ENCODE measurements at regions not wholly inside any gene's neighbourhood (a gene's known extent, or its start where the extent isn't known, plus 50 kb on each side); places are given as distances from the start of the nearest gene placed in this dataset.
"Not testable (repeated sequence)": the region's sequence is repeated elsewhere in the genome, so short reads cannot be mapped to it uniquely, and the experiment has no call there.

DNA sequence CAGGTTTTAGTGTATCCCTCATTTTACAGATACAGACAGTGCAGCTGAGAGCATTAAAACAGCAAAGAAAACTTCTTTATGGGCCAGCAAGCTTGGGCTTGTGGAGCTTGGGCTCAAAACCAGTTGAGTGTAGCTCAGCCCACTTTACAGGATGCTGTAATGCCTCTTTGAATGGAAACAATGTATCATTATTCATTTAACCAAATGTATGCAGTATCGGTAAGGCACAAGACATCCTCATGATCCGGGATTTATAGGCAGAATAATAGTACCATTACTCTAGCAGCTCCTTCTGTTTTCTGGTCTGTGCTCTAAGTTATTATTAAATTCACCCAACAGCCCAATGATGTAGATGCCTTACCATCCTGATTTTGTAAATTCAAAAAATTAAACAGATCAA, 575.1 kb upstream of the CDH7 start:
- ATAC-seq (ENCODE audit: insufficient read depth, low read depth) (no peak), DNase-seq (no peak)
- no peak for TF ChIP-seq EZH2 (IDR thresholded peaks at IDR 0.05; ENCODE audit: borderline replicate concordance, low read depth, low read length, severe bottlenecking)
- TF ChIP-seq, protein P1, sequence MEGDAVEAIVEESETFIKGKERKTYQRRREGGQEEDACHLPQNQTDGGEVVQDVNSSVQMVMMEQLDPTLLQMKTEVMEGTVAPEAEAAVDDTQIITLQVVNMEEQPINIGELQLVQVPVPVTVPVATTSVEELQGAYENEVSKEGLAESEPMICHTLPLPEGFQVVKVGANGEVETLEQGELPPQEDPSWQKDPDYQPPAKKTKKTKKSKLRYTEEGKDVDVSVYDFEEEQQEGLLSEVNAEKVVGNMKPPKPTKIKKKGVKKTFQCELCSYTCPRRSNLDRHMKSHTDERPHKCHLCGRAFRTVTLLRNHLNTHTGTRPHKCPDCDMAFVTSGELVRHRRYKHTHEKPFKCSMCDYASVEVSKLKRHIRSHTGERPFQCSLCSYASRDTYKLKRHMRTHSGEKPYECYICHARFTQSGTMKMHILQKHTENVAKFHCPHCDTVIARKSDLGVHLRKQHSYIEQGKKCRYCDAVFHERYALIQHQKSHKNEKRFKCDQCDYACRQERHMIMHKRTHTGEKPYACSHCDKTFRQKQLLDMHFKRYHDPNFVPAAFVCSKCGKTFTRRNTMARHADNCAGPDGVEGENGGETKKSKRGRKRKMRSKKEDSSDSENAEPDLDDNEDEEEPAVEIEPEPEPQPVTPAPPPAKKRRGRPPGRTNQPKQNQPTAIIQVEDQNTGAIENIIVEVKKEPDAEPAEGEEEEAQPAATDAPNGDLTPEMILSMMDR (IDR thresholded peaks at IDR 0.05; ENCODE audit: borderline replicate concordance, extremely low read depth, low read length, poor library complexity, severe bottlenecking) = no peak
- no peaks in the 10 kb centered on the region for H3K79me2 ChIP-seq (ENCODE audit: insufficient read depth, low read length)
- no peaks in the 10 kb centered on the region for H3K9me3 ChIP-seq (ENCODE audit: insufficient read depth, low read length, severe bottlenecking)
- no peak overlapping the region for H2AFZ ChIP-seq (ENCODE audit: low read depth, low read length)
- no peaks in the 10 kb centered on the region for H4K20me1 ChIP-seq (ENCODE audit: insufficient read depth, low read length)
- H3K4me1 ChIP-seq (ENCODE audit: insufficient read depth, low read length) = no peaks in the 10 kb centered on the region
- H3K4me3 ChIP-seq (ENCODE audit: low read depth in 1 of 2, low read length in 2 of 2) = no peak overlapping the region
- no peaks in the 10 kb centered on the region for H3K27me3 ChIP-seq (ENCODE audit: insufficient read depth, low read length, poor library complexity)
- H3K36me3 ChIP-seq (ENCODE audit: insufficient read depth, low read length) = no peaks in the 10 kb centered on the region
- H3K4me2 ChIP-seq (ENCODE audit: insufficient read depth, low read length) = no peak overlapping the region
- H3K27ac ChIP-seq (ENCODE audit: low read length) = no peak overlapping the region
- no peak overlapping the region for H3K9ac ChIP-seq (ENCODE audit: low read depth, low read length)

DNA sequence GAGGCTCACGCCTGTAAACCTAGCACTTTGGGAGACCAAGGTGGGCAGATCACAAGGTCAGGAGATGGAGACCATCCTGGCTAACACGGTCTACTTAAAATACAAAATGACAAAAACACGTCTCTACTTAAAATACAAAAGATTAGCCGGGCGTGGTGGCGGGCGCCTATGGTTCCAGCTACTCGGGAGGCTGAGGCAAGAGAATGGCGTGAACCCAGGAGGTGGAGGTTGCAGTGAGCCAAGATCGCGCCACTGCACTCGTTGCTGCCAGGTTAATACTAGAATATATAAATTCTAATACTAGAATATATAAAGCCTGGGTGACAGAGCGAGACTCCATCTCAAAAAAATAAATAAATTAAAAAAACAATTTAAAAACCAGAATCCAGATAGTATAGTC, 588.7 kb upstream of the CDH7 start:
- not testable (repeated sequence) for H3K4me3 ChIP-seq (ENCODE audit: low read depth in 1 of 2, low read length in 2 of 2); H3K36me3 ChIP-seq (ENCODE audit: insufficient read depth, low read length); ATAC-seq (ENCODE audit: insufficient read depth, low read depth); H3K79me2 ChIP-seq (ENCODE audit: insufficient read depth, low read length); H3K4me1 ChIP-seq (ENCODE audit: insufficient read depth, low read length); H3K9me3 ChIP-seq (ENCODE audit: insufficient read depth, low read length, severe bottlenecking); H3K9ac ChIP-seq (ENCODE audit: low read depth, low read length); H3K27ac ChIP-seq (ENCODE audit: low read length); DNase-seq; H3K4me2 ChIP-seq (ENCODE audit: insufficient read depth, low read length); H4K20me1 ChIP-seq (ENCODE audit: insufficient read depth, low read length); H3K27me3 ChIP-seq (ENCODE audit: insufficient read depth, low read length, poor library complexity); H2AFZ ChIP-seq (ENCODE audit: low read depth, low read length)

GRCh38 chr18:65146482-65147021, 604.3 kb upstream of the CDH7 start:
- H3K4me3 ChIP-seq (ENCODE audit: low read depth in 1 of 2, low read length in 2 of 2) = no peak overlapping the region
- no peaks in the 10 kb centered on the region for H4K20me1 ChIP-seq (ENCODE audit: insufficient read depth, low read length)
- no peak overlapping the region for H3K4me2 ChIP-seq (ENCODE audit: insufficient read depth, low read length)
- no peak overlapping the region for H3K27ac ChIP-seq (ENCODE audit: low read length)
- H3K9me3 ChIP-seq (ENCODE audit: insufficient read depth, low read length, severe bottlenecking) = no peaks in the 10 kb centered on the region
- TF ChIP-seq, protein P1 (IDR thresholded peaks at IDR 0.05; ENCODE audit: borderline replicate concordance, extremely low read depth, low read length, poor library complexity, severe bottlenecking) = no peak
- no peak for TF ChIP-seq EZH2 (IDR thresholded peaks at IDR 0.05; ENCODE audit: borderline replicate concordance, low read depth, low read length, severe bottlenecking)
- no peaks in the 10 kb centered on the region for H3K4me1 ChIP-seq (ENCODE audit: insufficient read depth, low read length)
- no peak overlapping the region for H2AFZ ChIP-seq (ENCODE audit: low read depth, low read length)
- no peaks in the 10 kb centered on the region for H3K79me2 ChIP-seq (ENCODE audit: insufficient read depth, low read length)
- ATAC-seq (ENCODE audit: insufficient read depth, low read depth) = no peak
- no peaks in the 10 kb centered on the region for H3K27me3 ChIP-seq (ENCODE audit: insufficient read depth, low read length, poor library complexity)
- DNase-seq = no peak
- no peak overlapping the region for H3K9ac ChIP-seq (ENCODE audit: low read depth, low read length)
- H3K36me3 ChIP-seq (ENCODE audit: insufficient read depth, low read length) = no peaks in the 10 kb centered on the region

DNA sequence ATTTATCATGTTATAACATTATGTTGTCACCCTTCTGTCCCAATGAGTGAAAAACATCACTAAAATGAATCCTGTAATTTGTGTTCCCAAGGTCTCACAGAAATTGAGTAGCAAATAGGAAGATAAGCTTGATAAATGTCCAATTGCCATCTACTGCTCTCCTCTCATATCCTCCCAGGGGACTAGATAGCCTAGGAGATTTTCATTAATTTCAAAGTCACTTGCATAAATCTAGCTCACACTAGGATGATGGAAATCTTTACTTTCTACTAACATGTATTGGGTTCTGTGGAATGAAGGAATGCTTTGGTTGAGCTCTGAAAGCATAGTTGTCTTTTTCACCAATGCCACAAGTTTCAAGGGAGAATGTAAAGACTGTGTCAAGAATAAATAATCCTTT, 605.5 kb upstream of the CDH7 start:
- Histone ChIP-seq H3K27me3 (ENCODE audit: insufficient read depth, low read length, poor library complexity) (no peaks in the 10 kb centered on the region), H3K79me2 (ENCODE audit: insufficient read depth, low read length) (no peaks in the 10 kb centered on the region), H3K36me3 (ENCODE audit: insufficient read depth, low read length) (no peaks in the 10 kb centered on the region), H3K4me2 (ENCODE audit: insufficient read depth, low read length) (no peak overlapping the region), H4K20me1 (ENCODE audit: insufficient read depth, low read length) (no peaks in the 10 kb centered on the region), H3K9ac (ENCODE audit: low read depth, low read length) (no peak overlapping the region), H3K4me1 (ENCODE audit: insufficient read depth, low read length) (no peaks in the 10 kb centered on the region), H3K9me3 (ENCODE audit: insufficient read depth, low read length, severe bottlenecking) (no peaks in the 10 kb centered on the region), H3K4me3 (ENCODE audit: low read depth in 1 of 2, low read length in 2 of 2) (no peak overlapping the region), H3K27ac (ENCODE audit: low read length) (no peak overlapping the region), H2AFZ (ENCODE audit: low read depth, low read length) (no peak overlapping the region)
- ATAC-seq (ENCODE audit: insufficient read depth, low read depth) (no peak), DNase-seq (no peak)
- TF ChIP-seq, protein P1 (IDR thresholded peaks at IDR 0.05; ENCODE audit: borderline replicate concordance, extremely low read depth, low read length, poor library complexity, severe bottlenecking) = no peak
- TF ChIP-seq EZH2 (IDR thresholded peaks at IDR 0.05; ENCODE audit: borderline replicate concordance, low read depth, low read length, severe bottlenecking) = no peak

Data from DND-41 (cell line).